OCI-LY3 (cell line): ENCODE measurements at regions not wholly inside any gene's neighbourhood (a gene's known extent, or its start where the extent isn't known, plus 50 kb on each side); places are given as distances from the start of the nearest gene placed in this dataset.

Experiments
- H2AFZ ChIP-seq: fragments of 200-600, 300-600 bp; shearing (Covaris generic); 2 replicates; pipeline ENCODE4 v1.6.0; 2014; ENCODE audit warnings: antibody characterized with exemption, low read depth, low read length
- H3K27ac ChIP-seq: fragments of 200-600, 300-600 bp; sonication (generic); 2 replicates; pipeline ENCODE4 v1.5.1; 2014; ENCODE audit warnings: mild to moderate bottlenecking, low read length, moderate library complexity, mixed read lengths
- H3K27me3 ChIP-seq: fragments of 200-600, 300-600 bp; sonication (generic); 2 replicates; pipeline ENCODE4 v1.6.1; 2014; ENCODE audit warnings: low read depth, low read length, mixed read lengths
- H3K36me3 ChIP-seq: fragments of 200-600, 300-600 bp; sonication (generic); replicated peaks from 2 replicates; pipeline ENCODE3; 2014; ENCODE audit warnings: low read depth, low read length, mixed read lengths
- H3K4me1 ChIP-seq: fragments of 300-600, 200-600 bp; sonication (generic); 2 replicates; pipeline ENCODE4 v1.6.1; 2014; ENCODE audit warnings: low read length, mixed read lengths
- H3K4me2 ChIP-seq: fragments of 200-600, 300-600 bp; sonication (generic); 2 replicates; pipeline ENCODE4 v1.6.1; 2014; ENCODE audit warnings: low read length, mixed read lengths
- H3K4me3 ChIP-seq: fragments of 300-600, 200-600 bp; sonication (generic); 2 replicates; pipeline ENCODE4 v1.5.1; 2014; ENCODE audit warnings: antibody characterized with exemption, mild to moderate bottlenecking, low read length, moderate library complexity
- H3K79me2 ChIP-seq: fragments of 300-600, 200-600 bp; shearing (Covaris generic); 2 replicates; pipeline ENCODE4 v1.6.1; 2014; ENCODE audit warnings: mild to moderate bottlenecking, low read length, mixed read lengths
- H3K9ac ChIP-seq: fragments of 300-600, 200-600 bp; shearing (Covaris generic); 2 replicates; pipeline ENCODE4 v1.6.0; 2014; ENCODE audit warnings: mild to moderate bottlenecking, low read length, moderate library complexity
- H3K9me3 ChIP-seq: fragments of 200-600, 300-600 bp; shearing (Covaris generic); 2 replicates; pipeline ENCODE4 v1.6.1; 2014; ENCODE audit warnings: low read length, mixed read lengths; ENCODE audit not compliant: insufficient read depth
- H4K20me1 ChIP-seq: fragments of 200-600, 300-600 bp; sonication (generic); 2 replicates; pipeline ENCODE4 v1.6.1; 2016; ENCODE audit warnings: low read length, mixed read lengths; ENCODE audit not compliant: insufficient read depth
- EZH2phosphoT487 ChIP-seq: fragments of 200-600 bp; shearing (Covaris generic); IDR thresholded peaks from 2 replicates; pipeline ENCODE4 v1.6.1; 2018; ENCODE audit warnings: antibody characterized with exemption, mixed run types, low read depth
- TF ChIP-seq, protein P1 (sequence below): fragments of 200-600, 300-600 bp; sonication (generic); IDR thresholded peaks from 2 replicates; pipeline ENCODE4 v1.5.1; 2014; ENCODE audit warnings: antibody characterized with exemption, low read length, low read depth

GRCh38 chr4:20341134-20341738 is 89.5 kb downstream of the SLIT2 start:
- Histone ChIP-seq H3K27me3 (no peaks in the 10 kb centered on the region), H3K9ac (no peak overlapping the region), H3K27ac (no peak overlapping the region), H3K36me3 (no peaks in the 10 kb centered on the region), H3K4me2 (no peak overlapping the region), H3K4me1 (no peaks in the 10 kb centered on the region), H3K9me3 (no peaks in the 10 kb centered on the region), H3K4me3 (no peak overlapping the region), H2AFZ (no peak overlapping the region), H4K20me1 (no peaks in the 10 kb centered on the region), H3K79me2 (no peaks in the 10 kb centered on the region)
- no peak for TF ChIP-seq EZH2phosphoT487
- TF ChIP-seq, protein P1, sequence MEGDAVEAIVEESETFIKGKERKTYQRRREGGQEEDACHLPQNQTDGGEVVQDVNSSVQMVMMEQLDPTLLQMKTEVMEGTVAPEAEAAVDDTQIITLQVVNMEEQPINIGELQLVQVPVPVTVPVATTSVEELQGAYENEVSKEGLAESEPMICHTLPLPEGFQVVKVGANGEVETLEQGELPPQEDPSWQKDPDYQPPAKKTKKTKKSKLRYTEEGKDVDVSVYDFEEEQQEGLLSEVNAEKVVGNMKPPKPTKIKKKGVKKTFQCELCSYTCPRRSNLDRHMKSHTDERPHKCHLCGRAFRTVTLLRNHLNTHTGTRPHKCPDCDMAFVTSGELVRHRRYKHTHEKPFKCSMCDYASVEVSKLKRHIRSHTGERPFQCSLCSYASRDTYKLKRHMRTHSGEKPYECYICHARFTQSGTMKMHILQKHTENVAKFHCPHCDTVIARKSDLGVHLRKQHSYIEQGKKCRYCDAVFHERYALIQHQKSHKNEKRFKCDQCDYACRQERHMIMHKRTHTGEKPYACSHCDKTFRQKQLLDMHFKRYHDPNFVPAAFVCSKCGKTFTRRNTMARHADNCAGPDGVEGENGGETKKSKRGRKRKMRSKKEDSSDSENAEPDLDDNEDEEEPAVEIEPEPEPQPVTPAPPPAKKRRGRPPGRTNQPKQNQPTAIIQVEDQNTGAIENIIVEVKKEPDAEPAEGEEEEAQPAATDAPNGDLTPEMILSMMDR, result no peak

GRCh38 chr4:20347531-20347930 is 95.8 kb downstream of the SLIT2 start:
- no peaks in the 10 kb centered on the region for H3K27me3 ChIP-seq
- H2AFZ ChIP-seq, result no peak overlapping the region
- no peak overlapping the region for H3K9ac ChIP-seq
- H3K36me3 ChIP-seq, result no peaks in the 10 kb centered on the region
- no peaks in the 10 kb centered on the region for H3K4me1 ChIP-seq
- H3K9me3 ChIP-seq, result no peaks in the 10 kb centered on the region
- no peak for TF ChIP-seq EZH2phosphoT487
- TF ChIP-seq, protein P1, result no peak
- H3K27ac ChIP-seq, result no peak overlapping the region
- no peaks in the 10 kb centered on the region for H4K20me1 ChIP-seq
- no peak overlapping the region for H3K4me3 ChIP-seq
- no peaks in the 10 kb centered on the region for H3K79me2 ChIP-seq
- no peak overlapping the region for H3K4me2 ChIP-seq

DNA sequence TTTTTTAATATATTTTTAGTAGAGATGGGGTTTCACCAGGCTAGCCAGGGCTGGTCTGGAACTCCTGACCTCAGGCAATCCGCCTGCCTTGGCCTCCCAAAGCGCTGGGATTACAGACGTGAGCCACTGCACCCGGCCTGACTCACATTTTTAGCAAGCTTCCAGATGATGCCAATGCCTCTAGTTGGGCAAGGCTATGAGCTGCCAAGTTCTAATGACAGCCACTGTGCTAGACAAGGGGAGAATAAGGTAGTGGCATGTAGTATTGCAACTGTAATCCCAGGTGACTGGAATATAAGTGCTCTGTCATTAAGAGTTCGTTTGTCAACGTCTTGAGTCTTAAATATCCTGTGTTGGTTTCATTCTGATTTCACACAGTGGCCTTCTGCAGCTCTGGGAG is 96.7 kb downstream of the SLIT2 start:
- TF ChIP-seq EZH2phosphoT487, result no peak
- TF ChIP-seq, protein P1, result no peak
- no peak overlapping the region for H3K9ac ChIP-seq
- no peak overlapping the region for H3K4me2 ChIP-seq
- no peaks in the 10 kb centered on the region for H3K9me3 ChIP-seq
- H3K27ac ChIP-seq, result no peak overlapping the region
- H3K4me1 ChIP-seq, result no peaks in the 10 kb centered on the region
- no peak overlapping the region for H2AFZ ChIP-seq
- no peaks in the 10 kb centered on the region for H3K79me2 ChIP-seq
- H4K20me1 ChIP-seq, result no peaks in the 10 kb centered on the region
- no peaks in the 10 kb centered on the region for H3K27me3 ChIP-seq
- H3K4me3 ChIP-seq, result no peak overlapping the region
- H3K36me3 ChIP-seq, result no peaks in the 10 kb centered on the region

DNA sequence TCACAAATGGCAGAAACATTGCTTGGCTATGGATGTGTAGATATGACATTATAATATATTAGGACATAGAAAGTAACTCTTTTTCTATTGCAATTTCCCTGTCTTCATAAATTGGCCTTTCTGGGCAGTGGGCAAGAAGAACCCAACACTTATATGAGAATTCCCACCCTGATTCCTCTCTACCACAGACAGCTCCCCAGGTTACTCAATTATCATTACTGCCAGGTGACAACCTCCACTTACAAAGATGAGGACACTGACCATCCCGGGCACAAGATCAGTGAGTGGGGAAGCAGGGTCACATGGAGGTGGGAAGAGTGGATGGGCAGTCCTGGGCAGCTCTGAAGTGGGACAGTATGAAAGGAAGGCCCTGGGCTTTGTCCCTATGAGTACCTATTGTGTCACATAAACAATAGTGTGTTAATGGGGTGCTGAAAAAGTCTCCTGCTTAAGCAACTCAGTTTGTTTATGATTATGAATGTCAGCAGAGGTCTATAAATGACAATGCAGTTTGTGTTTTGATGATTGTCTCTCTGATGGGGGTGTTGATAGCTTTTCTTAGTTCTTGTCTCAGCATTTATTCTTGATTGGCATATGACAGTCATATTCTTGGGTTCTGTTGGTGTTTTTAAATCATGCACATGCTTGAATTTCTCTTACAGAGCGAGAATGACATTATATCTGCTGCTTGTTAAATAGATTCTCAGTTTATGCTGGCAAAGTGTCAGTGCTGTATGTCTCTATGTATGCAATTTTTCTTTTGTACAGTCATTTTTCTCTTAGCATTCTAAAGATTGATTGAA is 99.9 kb downstream of the SLIT2 start:
- TF ChIP-seq EZH2phosphoT487, result no peak
- TF ChIP-seq, protein P1, result no peak
- H3K27me3 ChIP-seq, result no peaks in the 10 kb centered on the region

More for the DNA sequence above, 99.9 kb downstream of the SLIT2 start:
- Histone ChIP-seq H3K4me3 (no peak overlapping the region), H2AFZ (no peak overlapping the region), H4K20me1 (no peaks in the 10 kb centered on the region), H3K27ac (no peak overlapping the region), H3K79me2 (no peaks in the 10 kb centered on the region), H3K9me3 (no peaks in the 10 kb centered on the region), H3K9ac (no peak overlapping the region), H3K4me2 (no peak overlapping the region), H3K36me3 (no peaks in the 10 kb centered on the region), H3K4me1 (no peaks in the 10 kb centered on the region)
